Endothelial cell (in vitro differentiated cells): ENCODE measurements at regions not wholly inside any gene's neighbourhood (a gene's known extent, or its start where the extent isn't known, plus 50 kb on each side); places are given as distances from the start of the nearest gene placed in this dataset.

Experiments
- DNase-seq: peaks from one replicate; pipeline ENCODE4 v3.0.0; 2021; ENCODE audit warnings: low spot score
- H3K27ac Mint-ChIP-seq: one replicate; pipeline ENCODE4 v1.8.0; 2021; ENCODE audit warnings: mixed read lengths, inconsistent platforms; ENCODE audit not compliant: unreplicated experiment
- H3K27me3 Mint-ChIP-seq: one replicate; pipeline ENCODE4 v1.8.0; 2021; ENCODE audit warnings: mild to moderate bottlenecking, moderate library complexity, mixed read lengths, inconsistent platforms; ENCODE audit not compliant: unreplicated experiment
- H3K36me3 Mint-ChIP-seq: one replicate; pipeline ENCODE4 v1.8.0; 2021; ENCODE audit warnings: mild to moderate bottlenecking, low read depth, mixed read lengths, inconsistent platforms; ENCODE audit not compliant: unreplicated experiment
- H3K4me1 Mint-ChIP-seq: one replicate; pipeline ENCODE4 v1.8.0; 2021; ENCODE audit warnings: mild to moderate bottlenecking, mixed read lengths, inconsistent platforms; ENCODE audit not compliant: unreplicated experiment
- H3K4me3 Mint-ChIP-seq: one replicate; pipeline ENCODE4 v1.8.0; 2021; ENCODE audit warnings: mild to moderate bottlenecking, mixed read lengths, inconsistent platforms; ENCODE audit not compliant: unreplicated experiment
- H3K9me3 Mint-ChIP-seq: one replicate; pipeline ENCODE4 v1.8.0; 2021; ENCODE audit warnings: mixed read lengths, inconsistent platforms; ENCODE audit not compliant: unreplicated experiment
- CTCF ChIP-seq: fragments of 200-600 bp; sonication (generic); IDR thresholded peaks from one replicate; pipeline ENCODE4 v1.5.0; 2021; ENCODE audit warnings: antibody characterized with exemption; ENCODE audit not compliant: unreplicated experiment

DNA sequence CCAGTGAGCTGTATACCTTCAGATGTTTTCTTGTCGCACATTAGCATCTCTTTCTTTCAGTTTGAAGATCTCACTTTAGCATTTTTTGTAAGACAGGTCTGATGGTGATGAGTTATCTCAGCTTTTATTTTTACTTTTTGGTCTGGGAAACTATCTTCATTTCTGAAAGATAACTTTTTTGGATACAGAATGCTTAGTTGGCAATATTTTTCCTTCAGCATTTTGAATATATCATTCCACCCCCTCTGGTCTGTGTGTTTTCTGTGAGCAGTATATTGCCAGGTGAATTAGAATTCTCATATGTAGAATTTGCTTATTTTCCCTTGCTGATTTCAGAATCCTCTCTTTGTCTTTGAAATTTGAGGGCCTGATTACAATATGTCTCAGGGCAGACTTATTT, 743.3 kb downstream of the PLOD2 start:
- no peaks in the 10 kb centered on the region for H3K27me3 Mint-ChIP-seq
- no peak for TF ChIP-seq CTCF
- H3K4me1 Mint-ChIP-seq: no peaks in the 10 kb centered on the region
- no peak overlapping the region for H3K4me3 Mint-ChIP-seq
- no peaks in the 10 kb centered on the region for H3K36me3 Mint-ChIP-seq
- no peaks in the 10 kb centered on the region for H3K9me3 Mint-ChIP-seq
- no peak overlapping the region for H3K27ac Mint-ChIP-seq
- DNase-seq: no peak

- Mint-ChIP-seq H3K36me3 (no peaks in the 10 kb centered on the region), H3K9me3 (no peaks in the 10 kb centered on the region), H3K4me1 (no peaks in the 10 kb centered on the region), H3K27me3 (peaks cover 1% of the 10 kb centered on the region), H3K4me3 (no peak overlapping the region), H3K27ac (no peak overlapping the region)
- no peak for TF ChIP-seq CTCF
- no peak for DNase-seq
Observed at GRCh38 chr3:145422556-145422955, 738.4 kb downstream of the PLOD2 start.

GRCh38 chr3:145427355-145427754, 733.6 kb downstream of the PLOD2 start:
- peaks cover 1% of the 10 kb centered on the region for H3K27me3 Mint-ChIP-seq
- H3K27ac Mint-ChIP-seq: no peak overlapping the region
- no peak overlapping the region for H3K4me3 Mint-ChIP-seq
- no peaks in the 10 kb centered on the region for H3K4me1 Mint-ChIP-seq
- DNase-seq: no peak
- no peaks in the 10 kb centered on the region for H3K36me3 Mint-ChIP-seq
- no peaks in the 10 kb centered on the region for H3K9me3 Mint-ChIP-seq
- no peak for TF ChIP-seq CTCF

DNA sequence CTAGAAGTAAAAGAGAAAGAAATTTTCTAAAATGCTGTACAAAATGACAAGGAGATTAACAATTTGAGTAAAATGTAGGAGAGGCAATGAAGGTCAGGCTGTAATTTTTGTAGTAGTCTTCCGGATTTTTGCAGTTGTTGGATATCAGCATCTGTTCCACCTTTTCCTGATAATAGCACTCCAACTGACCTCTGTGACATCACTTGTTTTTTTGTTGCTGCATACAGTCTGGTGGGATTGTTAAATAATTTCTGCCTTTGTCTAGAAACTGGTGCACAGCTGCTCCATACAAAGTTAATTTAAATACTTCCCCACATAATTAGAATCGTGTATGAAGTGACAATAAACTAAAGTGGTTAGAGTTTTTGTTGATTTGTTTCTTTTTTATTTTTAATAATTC, 731.4 kb downstream of the PLOD2 start:
- Mint-ChIP-seq H3K9me3 (no peaks in the 10 kb centered on the region), H3K36me3 (no peaks in the 10 kb centered on the region), H3K27me3 (peaks cover 1% of the 10 kb centered on the region), H3K27ac (no peak overlapping the region), H3K4me3 (no peak overlapping the region), H3K4me1 (no peaks in the 10 kb centered on the region)
- no peak for TF ChIP-seq CTCF
- DNase-seq: no peak

GRCh38 chr3:145448436-145448835, 712.5 kb downstream of the PLOD2 start:
- no peaks in the 10 kb centered on the region for H3K4me1 Mint-ChIP-seq
- no peaks in the 10 kb centered on the region for H3K9me3 Mint-ChIP-seq
- H3K27ac Mint-ChIP-seq: no peak overlapping the region
- no peak for TF ChIP-seq CTCF
- no peaks in the 10 kb centered on the region for H3K36me3 Mint-ChIP-seq
- H3K27me3 Mint-ChIP-seq: no peaks in the 10 kb centered on the region
- H3K4me3 Mint-ChIP-seq: no peak overlapping the region
- no peak for DNase-seq
